ENCODE measurements at regions not wholly inside any gene's neighbourhood (a gene's known extent, or its start where the extent isn't known, plus 50 kb on each side); places are given as distances from the start of the nearest gene placed in this dataset.
"Not testable (repeated sequence)": the region's sequence is repeated elsewhere in the genome, so short reads cannot be mapped to it uniquely, and the experiment has no call there.

GRCh38 chr16:27636453-27637240 is 86.7 kb downstream of the KATNIP start:
- DNase-seq (ENCODE audit: low spot score) = no peak
- intact Hi-C loops (cut with DNase I) = loop anchor here (5.0 kb wide), 1 partner anchor 436 kb away; no protein-coding TSS in a partner anchor

GRCh38 chr16:27638833-27639560 is 89.1 kb downstream of the KATNIP start:
- intact Hi-C loops (cut with DNase I) = loop anchor here (5.0 kb wide), 1 partner anchor 433 kb away; no protein-coding TSS in a partner anchor
- no peak for DNase-seq (ENCODE audit: low spot score)

- no peak for DNase-seq (ENCODE audit: low spot score)
- intact Hi-C loops (cut with DNase I) = loop anchor here (5.0 to 10.0 kb wide), 3 partner anchors 228 to 433 kb away; no protein-coding TSS in a partner anchor
Observed at GRCh38 chr16:27639561-27640276, 89.8 kb downstream of the KATNIP start.

GRCh38 chr16:27640277-27640600 is 90.3 kb downstream of the KATNIP start:
- intact Hi-C loops (cut with DNase I) = loop anchor here (5.0 to 10.0 kb wide), 2 partner anchors 227 to 335 kb away; no protein-coding TSS in a partner anchor
- DNase-seq (ENCODE audit: low spot score) = no peak

- no peak for DNase-seq (ENCODE audit: low spot score)
- intact Hi-C loops (cut with DNase I) = loop anchor here (5.0 to 10.0 kb wide), 2 partner anchors 226 to 334 kb away; no protein-coding TSS in a partner anchor
Observed at GRCh38 chr16:27641260-27641659, 91.3 kb downstream of the KATNIP start.

- intact Hi-C loops (cut with DNase I) = loop anchor here (5.0 to 10.0 kb wide), 2 partner anchors 225 to 333 kb away; no protein-coding TSS in a partner anchor
- DNase-seq (ENCODE audit: low spot score) = not testable (repeated sequence)
Observed at GRCh38 chr16:27641734-27642415, 91.9 kb downstream of the KATNIP start.

- intact Hi-C loops (cut with DNase I) = loop anchor here (5.0 to 10.0 kb wide), 2 partner anchors 225 to 332 kb away; no protein-coding TSS in a partner anchor
- no peak for DNase-seq (ENCODE audit: low spot score)
Observed at GRCh38 chr16:27642756-27643155, 92.8 kb downstream of the KATNIP start.

GRCh38 chr16:27644165-27644564 is 94.2 kb downstream of the KATNIP start:
- DNase-seq (ENCODE audit: low spot score) = no peak
- intact Hi-C loops (cut with DNase I) = loop anchor here (5.0 to 10.0 kb wide), 2 partner anchors 223 to 331 kb away; no protein-coding TSS in a partner anchor

- DNase-seq (ENCODE audit: low spot score) = no peak
- intact Hi-C loops (cut with DNase I) = loop anchor here (10.0 kb wide), 1 partner anchor 329 kb away; no protein-coding TSS in a partner anchor
Observed at GRCh38 chr16:27645396-27645795, 95.5 kb downstream of the KATNIP start.

- intact Hi-C loops (cut with DNase I) = loop anchor here (10.0 kb wide), 1 partner anchor 328 kb away; no protein-coding TSS in a partner anchor
- no peak for DNase-seq (ENCODE audit: low spot score)
Observed at GRCh38 chr16:27646806-27647205, 96.9 kb downstream of the KATNIP start.

GRCh38 chr16:27649021-27649420 is 99.1 kb downstream of the KATNIP start:
- intact Hi-C loops (cut with DNase I) = loop anchor here (10.0 kb wide), 1 partner anchor 326 kb away; no protein-coding TSS in a partner anchor
- no peak for DNase-seq (ENCODE audit: low spot score)

GRCh38 chr16:27650073-27650701 is 100.2 kb downstream of the KATNIP start:
- intact Hi-C loops (cut with DNase I) = no loop called here
- DNase-seq (ENCODE audit: low spot score) = no peak

- intact Hi-C loops (cut with DNase I) = no loop called here
- no peak for DNase-seq (ENCODE audit: low spot score)
Observed at GRCh38 chr16:27651301-27651700, 101.4 kb downstream of the KATNIP start.

- intact Hi-C loops (cut with DNase I) = no loop called here
- no peak for DNase-seq (ENCODE audit: low spot score)
Observed at GRCh38 chr16:27657811-27658210, 107.9 kb downstream of the KATNIP start.

- intact Hi-C loops (cut with DNase I) = no loop called here
- DNase-seq (ENCODE audit: low spot score) = no peak
Observed at GRCh38 chr16:27660507-27660906, 110.6 kb downstream of the KATNIP start.

GRCh38 chr16:27663235-27663634 is 113.3 kb downstream of the KATNIP start:
- peak; percentile 0 for DNase-seq (ENCODE audit: low spot score)
- intact Hi-C loops (cut with DNase I) = not testable (repeated sequence)

GRCh38 chr16:27665881-27666280 is 115.9 kb downstream of the KATNIP start:
- intact Hi-C loops (cut with DNase I) = no loop called here
- DNase-seq (ENCODE audit: low spot score) = peak; percentile 3

- intact Hi-C loops (cut with DNase I) = no loop called here
- no peak for DNase-seq (ENCODE audit: low spot score)
Observed at GRCh38 chr16:27670071-27670810, 120.3 kb downstream of the KATNIP start.
